PC-9 (cell line): ENCODE measurements at regions not wholly inside any gene's neighbourhood (a gene's known extent, or its start where the extent isn't known, plus 50 kb on each side); places are given as distances from the start of the nearest gene placed in this dataset.

ENCODE experiments used
- CTCF ChIP-seq: fragments of 200-600 bp; sonication (generic); conservative IDR thresholded peaks from 2 replicates; pipeline ENCODE4 v1.6.1; 2017; ENCODE audit warnings: mixed run types, antibody characterized with exemption, mild to moderate bottlenecking, moderate library complexity
- EZH2 ChIP-seq: fragments of 200-600 bp; sonication (generic); IDR thresholded peaks from 2 replicates; pipeline ENCODE4 v1.8.0; 2017; ENCODE audit warnings: antibody characterized with exemption, low read depth

DNA sequence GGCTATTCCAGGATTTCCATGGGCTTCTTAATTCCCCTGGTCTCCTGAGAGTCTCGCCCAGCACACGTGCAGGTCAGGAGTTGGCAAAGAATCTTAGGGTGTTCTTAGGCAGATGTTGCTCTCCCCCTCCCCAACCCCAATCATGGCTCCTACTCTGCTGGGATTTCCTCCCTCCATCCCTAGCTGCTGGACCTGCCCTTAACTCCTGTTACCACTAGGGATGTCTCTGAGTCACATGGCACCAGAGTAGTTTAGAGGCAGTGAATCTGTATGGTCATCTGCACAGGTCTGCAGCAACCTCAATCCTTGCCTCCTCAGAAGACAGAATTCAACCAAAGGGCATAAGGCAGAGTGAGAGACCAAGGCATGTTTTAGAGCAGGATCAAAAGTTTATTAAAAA is 51.8 kb upstream of the CHST3 start:
- TF ChIP-seq CTCF (0 out of 2 replicates have a peak, but pooled peaks have one; percentile 20), EZH2 (no peak)
